H9 (cell line): ENCODE measurements at regions not wholly inside any gene's neighbourhood (a gene's known extent, or its start where the extent isn't known, plus 50 kb on each side); places are given as distances from the start of the nearest gene placed in this dataset.

Experiments used
- DNase-seq: peaks from one replicate; pipeline ENCODE4 v3.0.0-alpha.2; 2017
- H2AFZ ChIP-seq: one replicate; pipeline ENCODE4 v1.6.1; 2013; ENCODE audit warnings: mild to moderate bottlenecking, low read length, control low read depth, moderate library complexity
- H2AK5ac ChIP-seq: 2 replicates; pipeline ENCODE4 v1.6.1; 2013; ENCODE audit warnings: low read length, control low read depth, mixed read lengths; ENCODE audit not compliant: insufficient read length
- H2BK120ac ChIP-seq: one replicate; pipeline ENCODE4 v1.6.1; 2013; ENCODE audit warnings: low read depth, mild to moderate bottlenecking, low read length, control low read depth, inconsistent platforms; ENCODE audit not compliant: poor library complexity, severe bottlenecking
- H2BK12ac ChIP-seq: 2 replicates; pipeline ENCODE4 v1.6.1; 2013; ENCODE audit warnings: low read length, control low read depth, mixed read lengths, low read depth; ENCODE audit not compliant: insufficient read length
- H2BK15ac ChIP-seq: 2 replicates; pipeline ENCODE4 v1.6.1; 2013; ENCODE audit warnings: low read depth, low read length, control low read depth
- H2BK20ac ChIP-seq: one replicate; pipeline ENCODE4 v1.6.1; 2013; ENCODE audit warnings: low read depth, mild to moderate bottlenecking, low read length, control low read depth, inconsistent platforms; ENCODE audit not compliant: poor library complexity, severe bottlenecking
- H2BK5ac ChIP-seq: 2 replicates; pipeline ENCODE4 v1.6.1; 2013; ENCODE audit warnings: low read length, control low read depth, mixed read lengths; ENCODE audit not compliant: insufficient read length
- H3K14ac ChIP-seq: 2 replicates; pipeline ENCODE4 v1.6.1; 2013; ENCODE audit warnings: low read length, control low read depth; ENCODE audit not compliant: insufficient read depth
- H3K18ac ChIP-seq: 2 replicates; pipeline ENCODE4 v1.6.1; 2013; ENCODE audit warnings: low read depth, mild to moderate bottlenecking, mixed read lengths, low read length, control low read depth; ENCODE audit not compliant: insufficient read length
- H3K23ac ChIP-seq: 2 replicates; pipeline ENCODE4 v1.6.1; 2013; ENCODE audit warnings: low read length, control low read depth, mixed read lengths, low read depth; ENCODE audit not compliant: insufficient read length
- H3K23me2 ChIP-seq: 2 replicates; pipeline ENCODE4 v1.6.1; 2013; ENCODE audit warnings: low read depth, mild to moderate bottlenecking, mixed read lengths, low read length, control low read depth; ENCODE audit not compliant: insufficient read length, poor library complexity, severe bottlenecking
- H3K27ac ChIP-seq: 2 replicates; pipeline ENCODE4 v1.5.1; 2013; ENCODE audit warnings: low read length, control low read depth, mixed read lengths, low read depth; ENCODE audit not compliant: insufficient read length
- H3K27me3 ChIP-seq: 2 replicates; pipeline ENCODE4 v1.6.1; 2013; ENCODE audit warnings: low read length, control low read depth, inconsistent platforms; ENCODE audit not compliant: insufficient read depth
- H3K4ac ChIP-seq: 2 replicates; pipeline ENCODE4 v1.6.1; 2013; ENCODE audit warnings: low read depth, mild to moderate bottlenecking, control low read depth, inconsistent platforms, low read length, moderate library complexity
- H3K4me1 ChIP-seq: 2 replicates; pipeline ENCODE4 v1.6.1; 2013; ENCODE audit warnings: low read length, control low read depth, inconsistent platforms; ENCODE audit not compliant: insufficient read depth
- H3K4me2 ChIP-seq: 2 replicates; pipeline ENCODE4 v1.6.1; 2013; ENCODE audit warnings: low read length, control low read depth, mixed read lengths; ENCODE audit not compliant: insufficient read length, insufficient read depth
- H3K56ac ChIP-seq: 2 replicates; pipeline ENCODE4 v1.6.1; 2013; ENCODE audit warnings: low read depth, mild to moderate bottlenecking, mixed read lengths, low read length, control low read depth; ENCODE audit not compliant: insufficient read length
- H3K79me1 ChIP-seq: 2 replicates; pipeline ENCODE4 v1.6.1; 2013; ENCODE audit warnings: low read depth, mild to moderate bottlenecking, moderate library complexity, low read length, control low read depth, inconsistent platforms; ENCODE audit not compliant: insufficient read depth, poor library complexity, severe bottlenecking
- H3K79me2 ChIP-seq: 2 replicates; pipeline ENCODE4 v1.6.1; 2013; ENCODE audit warnings: low read length, control low read depth, inconsistent platforms; ENCODE audit not compliant: insufficient read depth
- H3K9ac ChIP-seq: 2 replicates; pipeline ENCODE4 v1.6.1; 2013; ENCODE audit warnings: low read length, control low read depth, mixed read lengths; ENCODE audit not compliant: insufficient read length; ENCODE audit errors: extremely low read depth
- H3K9me3 ChIP-seq: one replicate; pipeline ENCODE4 v1.6.1; 2013; ENCODE audit warnings: low read depth, low read length, inconsistent platforms; ENCODE audit not compliant: control insufficient read depth
- H3T11ph ChIP-seq: one replicate; pipeline ENCODE4 v1.6.1; 2013; ENCODE audit warnings: mild to moderate bottlenecking, low read length, control low read depth, inconsistent platforms
- H4K20me1 ChIP-seq: one replicate; pipeline ENCODE4 v1.6.1; 2013; ENCODE audit not compliant: control insufficient read depth, insufficient read length, insufficient read depth
- H4K5ac ChIP-seq: 2 replicates; pipeline ENCODE4 v1.6.1; 2013; ENCODE audit warnings: low read depth, mild to moderate bottlenecking, mixed read lengths, low read length, control low read depth; ENCODE audit not compliant: insufficient read length
- H4K8ac ChIP-seq: replicated peaks from 2 replicates; pipeline ENCODE4 v1.6.1; 2013; ENCODE audit warnings: low read length, control low read depth, mixed read lengths, low read depth; ENCODE audit not compliant: insufficient read length
- H4K91ac ChIP-seq: 2 replicates; pipeline ENCODE4 v1.6.1; 2013; ENCODE audit warnings: low read depth, mild to moderate bottlenecking, moderate library complexity, mixed read lengths, low read length, control low read depth; ENCODE audit not compliant: insufficient read length
- H3K27ac Mint-ChIP-seq, 3 experiments: 2 replicates in 2 of 3; 3 replicates in 1 of 3; pipeline ENCODE4 v1.8.0; 2020 to 2021; ENCODE audit warnings: mixed read lengths in 3 of 3, mild to moderate bottlenecking in 1 of 3, moderate library complexity in 1 of 3
- H3K27me3 Mint-ChIP-seq: 2 replicates; pipeline ENCODE4 v1.8.0; 2021; ENCODE audit warnings: low read depth, mild to moderate bottlenecking, moderate library complexity, mixed read lengths
- H3K36me3 Mint-ChIP-seq, 3 experiments: 2 replicates in 2 of 3; 3 replicates in 1 of 3; pipeline ENCODE4 v1.8.0; 2020 to 2021; ENCODE audit warnings: low read depth in 3 of 3, mixed read lengths in 3 of 3; ENCODE audit not compliant: insufficient read depth in 1 of 3
- H3K4me1 Mint-ChIP-seq, 2 experiments: 2 replicates each; pipeline ENCODE4 v1.8.0; 2020; ENCODE audit warnings: mixed read lengths in 2 of 2
- H3K4me3 Mint-ChIP-seq, 2 experiments: 2 replicates in 1 of 2; 3 replicates in 1 of 2; pipeline ENCODE4 v1.8.0; 2020 to 2021; ENCODE audit warnings: mild to moderate bottlenecking in 2 of 2, mixed read lengths in 2 of 2, moderate library complexity in 1 of 2
- H3K9me3 Mint-ChIP-seq, 2 experiments: 2 replicates in 1 of 2; 3 replicates in 1 of 2; pipeline ENCODE4 v1.8.0; 2020; ENCODE audit warnings: mild to moderate bottlenecking in 2 of 2, mixed read lengths in 2 of 2, moderate library complexity in 1 of 2
- CTCF ChIP-seq: fragments of 200-600 bp; sonication (generic); conservative IDR thresholded peaks from 3 replicates; pipeline ENCODE4 v1.8.0; 2021; ENCODE audit warnings: antibody characterized with exemption, mild to moderate bottlenecking
- WGBS: extraction: QIAGEN DNeasy Blood & Tissue Kit; methylation state at CpG from one replicate; pipeline ENCODE4 v1.1.7; 2013; ENCODE audit warnings: missing lambda C conversion rate, low lambda C conversion rate, mixed read lengths; ENCODE audit not compliant: insufficient read length; ENCODE audit errors: extremely low coverage; 5-methylcytosine and 5-hydroxymethylcytosine counted together

GRCh38 chr6:147825848-147826247 is 317.4 kb downstream of the SAMD5 start:
- no peak overlapping the region for H3K27ac Mint-ChIP-seq
- Histone ChIP-seq H2BK15ac (no peak overlapping the region), H3K79me1 (no peaks in the 10 kb centered on the region), H3T11ph (no peak overlapping the region), H3K23ac (no peak overlapping the region), H2AK5ac (no peak overlapping the region), H4K20me1 (no peaks in the 10 kb centered on the region), H2BK20ac (no peak overlapping the region), H4K91ac (no peak overlapping the region), H4K8ac (no peak overlapping the region), H4K5ac (no peak overlapping the region), H2BK120ac (no peak overlapping the region), H2BK5ac (no peak overlapping the region), H3K23me2 (no peaks in the 10 kb centered on the region), H3K9ac (no peak overlapping the region), H3K27me3 (no peaks in the 10 kb centered on the region), H3K18ac (no peak overlapping the region), H2AFZ (no peak overlapping the region), H3K4me2 (no peak overlapping the region), H3K56ac (no peak overlapping the region), H3K4ac (no peak overlapping the region), H3K4me1 (no peaks in the 10 kb centered on the region), H3K27ac (no peak overlapping the region), H2BK12ac (no peak overlapping the region), H3K14ac (no peak overlapping the region), H3K79me2 (no peaks in the 10 kb centered on the region), H3K9me3 (no peaks in the 10 kb centered on the region)
- no peak for TF ChIP-seq CTCF
- no CpG with 5 or more reads among the region's 2 CpGs for WGBS
- H3K36me3 Mint-ChIP-seq = no peaks in the 10 kb centered on the region
- no peak for DNase-seq
- H3K27me3 Mint-ChIP-seq = no peaks in the 10 kb centered on the region
- no peaks in the 10 kb centered on the region for H3K9me3 Mint-ChIP-seq
- H3K4me1 Mint-ChIP-seq = peaks cover 3 to 4% of the 10 kb centered on the region in 2 experiments
- H3K4me3 Mint-ChIP-seq = no peak overlapping the region
